GM18867 (cell line): ENCODE measurements at regions not wholly inside any gene's neighbourhood (a gene's known extent, or its start where the extent isn't known, plus 50 kb on each side); places are given as distances from the start of the nearest gene placed in this dataset.

Experiments used
- ATAC-seq: cut with Tn5 transposase; IDR thresholded peaks from one replicate; pipeline ENCODE4 v1.9.1; 2021; ENCODE audit warnings: mild to moderate bottlenecking, moderate library complexity; ENCODE audit not compliant: unreplicated experiment

DNA sequence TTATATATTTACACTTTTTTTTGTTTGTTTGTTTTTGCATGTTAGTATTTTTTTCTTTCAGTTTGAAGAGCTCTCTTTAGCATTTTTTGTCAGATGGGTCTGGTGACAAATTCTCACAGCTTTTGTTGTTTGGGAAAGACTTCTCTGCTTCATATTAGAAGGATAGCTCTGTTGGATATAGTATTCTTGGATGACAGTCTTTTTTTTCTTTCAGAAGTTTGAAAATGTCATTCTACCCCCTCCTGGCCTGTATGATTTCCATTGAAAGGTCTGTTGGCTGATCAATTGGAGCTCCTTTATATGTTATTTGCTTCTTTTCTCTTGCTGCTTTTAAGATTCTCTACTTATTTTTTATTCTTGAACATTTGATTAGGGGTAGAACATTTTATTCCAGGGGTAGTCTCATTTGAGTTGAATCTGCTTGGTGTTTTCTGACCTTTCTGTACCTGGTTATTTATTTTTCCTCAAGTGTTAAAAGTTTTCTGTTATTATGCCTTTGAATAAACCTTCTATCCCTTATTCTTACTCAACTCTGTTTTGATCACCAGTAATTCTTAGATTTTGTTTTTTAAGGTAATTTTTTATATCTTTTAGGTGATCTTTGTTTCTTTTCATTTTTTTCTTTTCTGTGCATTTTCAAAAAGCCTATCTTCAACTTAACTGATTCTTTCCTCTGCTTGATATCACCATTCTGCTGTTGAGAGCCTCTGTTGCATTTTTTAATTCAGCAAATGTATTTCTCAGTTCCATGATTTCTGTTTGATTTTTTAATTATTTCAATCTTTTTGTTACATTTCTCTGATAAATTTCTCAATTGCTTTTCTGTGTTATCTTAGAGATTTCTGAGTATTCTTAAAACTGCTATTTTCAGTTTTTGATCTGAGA, 176.8 kb upstream of the ECI2 start:
- ATAC-seq = no peak

DNA sequence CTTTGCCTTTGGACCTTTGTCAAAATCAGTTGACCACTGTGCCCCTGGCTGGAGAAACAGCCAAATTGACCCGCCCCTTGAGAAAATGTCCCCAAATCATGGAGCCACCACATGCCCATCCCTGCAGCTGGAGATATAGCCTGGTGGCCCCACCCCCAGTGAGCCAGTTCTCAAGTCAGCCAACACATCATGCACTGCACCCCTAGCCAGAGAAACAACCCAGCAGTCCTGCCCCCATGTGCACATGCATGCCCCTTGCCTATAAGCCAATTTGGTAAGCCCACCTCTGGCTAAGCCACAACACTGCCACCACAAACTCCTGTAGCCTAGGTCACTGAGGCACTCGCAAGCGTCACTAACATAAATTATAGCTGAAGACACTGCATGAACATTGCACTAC, 174.2 kb upstream of the ECI2 start:
- ATAC-seq = no peak

DNA sequence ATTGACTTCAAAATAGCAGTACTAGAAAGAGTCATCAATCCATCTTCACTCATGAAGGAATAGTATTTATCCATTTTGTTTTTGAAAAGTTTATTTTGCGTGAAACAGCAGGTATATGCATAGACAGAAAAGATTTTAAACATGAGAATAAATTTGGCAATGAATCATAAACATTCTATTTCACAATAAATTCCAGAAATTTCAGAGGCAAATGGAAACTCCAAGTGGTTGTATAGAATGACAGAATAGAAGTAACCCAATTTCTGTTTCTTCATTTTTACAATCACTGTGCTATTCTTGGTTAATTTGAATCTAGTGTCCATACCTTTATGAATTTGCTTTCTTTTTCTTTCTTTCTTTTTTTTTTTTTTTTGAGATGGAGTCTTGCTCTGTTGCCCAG, 173.0 kb upstream of the ECI2 start:
- no peak for ATAC-seq

DNA sequence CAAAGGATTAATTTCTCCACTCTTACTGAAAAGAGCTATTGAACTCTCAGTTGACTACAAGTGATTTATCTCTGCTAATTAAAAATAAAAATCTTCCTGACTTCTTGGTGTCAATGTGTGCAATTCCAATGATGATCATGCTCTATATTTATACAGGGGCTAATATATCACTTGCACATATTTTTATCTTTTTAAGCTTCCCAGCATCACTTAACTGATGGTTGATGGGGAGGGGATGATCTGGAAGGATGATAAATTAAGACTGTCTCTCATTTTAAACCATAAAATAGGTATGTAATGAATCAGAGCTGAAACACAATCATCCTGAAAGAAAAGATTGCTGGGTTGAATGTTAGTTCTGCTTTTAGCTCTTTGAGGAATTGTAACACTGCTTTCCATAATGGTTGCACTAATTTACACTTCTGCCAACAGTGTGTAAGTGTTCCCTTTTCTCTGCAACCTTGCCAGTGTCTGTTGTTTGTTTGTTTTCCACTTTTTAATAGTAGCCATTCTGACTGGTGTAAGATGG, 169.6 kb upstream of the ECI2 start:
- ATAC-seq = no peak

DNA sequence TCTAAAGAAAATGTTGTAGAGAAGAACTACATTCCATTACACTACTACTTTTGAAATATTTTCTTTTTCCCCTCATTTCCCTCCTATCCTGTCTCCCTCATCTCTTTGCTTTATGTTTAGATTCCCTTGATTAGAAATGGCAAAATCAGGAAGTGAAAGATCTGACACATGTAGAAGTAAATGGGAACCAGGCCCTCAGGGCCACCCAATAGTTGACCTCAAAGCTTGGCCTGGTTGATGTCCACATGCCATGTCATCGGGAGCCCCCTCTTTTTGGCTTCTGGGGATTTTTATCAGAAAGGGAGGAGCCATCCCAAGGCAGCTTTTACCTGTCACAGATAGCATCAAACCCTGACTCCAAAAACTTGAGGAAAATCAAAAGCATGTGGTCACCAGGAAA, 168.3 kb upstream of the ECI2 start:
- no peak for ATAC-seq

DNA sequence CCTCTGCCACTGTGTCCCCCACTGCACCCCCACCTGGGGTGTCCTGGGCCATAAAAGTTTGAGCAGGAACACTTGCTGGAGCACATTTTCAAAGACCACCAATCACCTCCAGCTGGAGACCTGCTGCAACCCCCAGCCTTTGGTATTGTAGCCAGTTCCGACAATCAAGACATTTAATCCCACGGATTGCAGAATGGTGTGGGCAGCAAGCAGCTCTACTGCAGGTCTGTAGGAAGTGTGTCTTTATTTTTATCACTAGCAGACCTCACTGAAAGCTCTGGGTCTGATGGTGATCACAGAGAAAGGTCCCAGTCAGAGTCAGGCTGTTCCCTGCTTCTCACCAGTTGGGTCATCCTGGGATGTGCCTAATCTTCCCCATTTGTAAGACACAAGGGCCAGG, 167.1 kb upstream of the ECI2 start:
- no peak for ATAC-seq

DNA sequence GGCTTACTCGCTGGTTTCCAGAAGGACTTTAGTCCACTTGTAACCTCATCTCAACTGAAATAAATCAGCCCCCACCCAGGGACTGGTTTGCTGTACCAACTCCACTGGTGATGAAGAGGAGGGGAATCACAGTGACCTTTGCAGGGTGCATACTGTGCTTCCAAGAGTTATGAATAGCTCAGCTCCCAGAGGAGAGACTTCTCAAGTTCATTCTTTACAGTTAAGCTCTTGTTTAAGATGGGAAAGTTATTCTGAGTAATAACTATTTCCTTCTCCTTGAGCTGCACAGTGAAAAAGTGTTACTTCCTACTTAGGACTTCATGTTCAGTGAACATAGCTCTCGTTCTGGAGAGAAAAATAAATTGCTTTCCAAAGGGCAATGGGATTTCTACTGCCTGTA, 166.5 kb upstream of the ECI2 start:
- no peak for ATAC-seq

DNA sequence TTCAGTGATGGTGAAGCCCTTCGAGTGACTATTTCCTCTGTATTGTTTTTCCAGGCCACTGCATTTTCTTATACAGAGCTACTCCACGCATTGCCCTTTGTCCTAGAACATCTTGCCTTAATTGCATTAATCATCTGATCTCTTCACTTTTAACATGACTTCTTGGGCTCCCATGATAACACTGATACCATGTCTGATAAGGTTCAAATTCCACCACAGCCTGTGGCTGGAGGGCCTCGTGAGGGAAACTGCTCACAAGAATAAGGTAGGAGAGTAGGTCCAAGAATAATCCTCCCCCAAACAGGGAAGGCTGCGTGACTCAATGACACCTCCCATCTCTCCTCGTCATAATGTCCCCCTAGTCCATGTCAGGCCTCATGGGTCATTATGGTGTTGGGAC, 165.5 kb upstream of the ECI2 start:
- no peak for ATAC-seq

DNA sequence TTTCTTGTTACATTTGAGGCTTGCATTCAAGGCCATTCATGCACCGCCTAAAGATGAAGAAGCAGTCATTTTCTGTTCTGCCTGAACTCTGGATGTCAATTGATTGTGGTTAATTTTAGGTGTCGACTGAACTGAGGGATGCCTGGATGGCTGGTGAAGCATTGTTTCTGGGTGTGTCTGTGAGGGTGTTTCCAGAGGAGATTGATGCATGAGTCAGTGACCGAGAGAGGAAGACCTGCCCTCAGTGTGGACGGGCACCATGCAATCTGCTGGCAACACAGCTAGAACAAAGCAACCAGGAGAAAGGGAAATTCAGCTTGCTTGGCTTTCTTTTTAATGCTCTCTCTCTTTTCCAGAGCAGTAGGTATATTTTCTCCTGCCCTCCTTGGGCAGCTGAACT, 164.1 kb upstream of the ECI2 start:
- ATAC-seq = no peak

DNA sequence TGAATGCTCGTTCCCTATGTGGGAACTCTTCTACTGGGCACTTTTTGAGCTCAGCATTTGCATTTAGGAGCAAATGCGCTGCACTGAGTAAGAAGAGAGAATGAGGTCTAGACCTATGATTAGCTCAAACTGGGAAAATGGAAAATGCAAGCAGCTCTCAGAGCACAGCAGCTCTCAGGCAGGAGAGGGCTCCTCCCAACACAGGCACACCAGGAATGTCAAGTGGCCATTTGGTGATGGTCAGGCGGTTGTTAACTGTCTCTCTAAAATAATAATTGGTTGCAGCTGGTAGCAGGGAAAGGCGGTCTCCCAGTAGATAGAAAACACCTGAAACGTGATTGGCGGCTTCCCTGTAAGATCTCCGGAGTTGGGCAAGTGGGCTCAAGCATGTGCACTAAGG, 162.0 kb upstream of the ECI2 start:
- no peak for ATAC-seq

DNA sequence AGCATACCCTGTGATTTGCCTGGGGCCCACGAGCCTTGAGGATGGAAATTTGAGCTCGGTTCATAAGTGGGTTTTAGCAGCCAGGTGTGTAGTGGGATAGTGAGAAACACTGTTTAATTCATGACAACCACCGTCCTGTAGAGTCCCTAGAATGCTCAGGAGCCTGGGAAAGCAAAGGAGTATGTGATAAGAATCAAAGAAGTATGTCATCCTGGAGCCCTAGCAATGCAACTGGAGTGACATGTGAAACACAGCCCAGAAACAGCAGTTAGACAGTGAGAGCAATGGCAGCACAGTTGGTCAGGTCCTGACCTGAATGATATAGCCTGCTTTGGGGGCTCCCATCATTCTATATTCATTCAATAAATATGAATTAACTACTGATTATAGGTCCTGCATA, 161.2 kb upstream of the ECI2 start:
- no peak for ATAC-seq

DNA sequence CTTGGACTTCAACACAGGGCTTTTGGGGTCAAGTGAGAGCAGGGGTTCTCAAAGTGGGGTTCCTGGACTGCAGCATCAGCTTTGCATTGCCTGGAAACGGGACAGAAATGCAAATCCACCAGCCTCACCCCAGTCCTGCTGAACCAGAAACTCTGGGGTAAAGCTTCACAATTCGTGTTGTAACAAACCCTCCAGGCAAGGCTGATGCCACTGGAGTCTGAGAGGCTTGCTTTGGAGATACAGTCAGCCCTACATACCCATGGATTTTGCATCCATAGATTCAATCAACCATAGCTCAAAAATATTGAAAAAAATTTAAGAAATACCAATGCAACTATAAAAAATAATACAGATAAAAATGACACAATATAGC, 160.4 kb upstream of the ECI2 start:
- no peak for ATAC-seq

DNA sequence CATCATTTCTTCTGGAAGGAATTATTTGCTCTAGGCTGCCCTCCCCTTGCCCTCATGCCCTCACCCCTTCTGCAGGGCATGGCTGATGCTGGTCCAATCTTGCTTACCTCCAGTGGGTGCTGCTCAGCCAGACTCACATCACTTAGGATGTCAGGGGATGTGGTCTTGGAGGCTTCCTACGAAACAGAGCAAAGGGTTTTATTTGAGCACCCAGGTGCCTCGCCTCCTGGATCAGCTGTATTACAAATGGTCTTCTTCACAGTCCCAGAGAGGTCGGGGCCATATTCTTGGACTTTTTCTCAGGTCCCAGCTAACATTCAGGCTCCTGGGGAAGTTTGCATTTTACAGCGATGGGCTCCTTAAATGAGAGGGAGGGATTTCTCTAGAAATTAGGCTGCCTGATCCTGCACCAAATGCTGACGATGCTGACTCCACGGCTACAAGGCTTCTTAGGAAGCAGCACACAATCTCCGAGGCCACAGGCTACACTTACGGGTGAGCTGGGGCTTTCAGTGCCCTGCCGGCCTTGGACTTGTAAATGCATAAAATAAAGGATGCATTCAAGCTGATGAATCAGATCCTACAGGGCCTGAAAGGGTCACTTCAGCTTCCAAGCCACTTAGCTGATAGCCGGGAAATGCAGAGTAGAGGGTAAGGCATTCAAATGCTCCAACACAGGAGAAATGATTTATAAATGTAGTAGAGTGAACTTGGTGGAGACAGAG, 159.8 kb upstream of the ECI2 start:
- ATAC-seq = no peak

DNA sequence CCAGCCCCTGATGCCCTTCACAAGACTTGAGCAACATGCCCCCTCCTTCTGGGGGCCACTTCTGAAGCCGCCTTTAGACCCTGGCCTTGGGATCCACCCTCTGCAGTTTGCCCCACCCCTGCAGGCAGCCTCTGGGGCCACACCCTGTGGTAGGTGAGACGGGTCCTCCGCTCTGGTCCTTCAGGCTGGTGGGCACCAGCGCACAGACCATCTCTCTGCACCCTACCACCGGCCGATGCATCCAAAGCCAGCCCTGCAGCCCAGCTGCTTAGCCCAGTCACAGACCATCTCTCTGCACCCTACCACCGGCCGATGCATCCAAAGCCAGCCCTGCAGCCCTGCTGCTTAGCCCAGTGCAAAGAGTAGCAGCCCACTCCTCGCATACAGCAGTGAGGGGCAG, 159.3 kb upstream of the ECI2 start:
- ATAC-seq = no peak

DNA sequence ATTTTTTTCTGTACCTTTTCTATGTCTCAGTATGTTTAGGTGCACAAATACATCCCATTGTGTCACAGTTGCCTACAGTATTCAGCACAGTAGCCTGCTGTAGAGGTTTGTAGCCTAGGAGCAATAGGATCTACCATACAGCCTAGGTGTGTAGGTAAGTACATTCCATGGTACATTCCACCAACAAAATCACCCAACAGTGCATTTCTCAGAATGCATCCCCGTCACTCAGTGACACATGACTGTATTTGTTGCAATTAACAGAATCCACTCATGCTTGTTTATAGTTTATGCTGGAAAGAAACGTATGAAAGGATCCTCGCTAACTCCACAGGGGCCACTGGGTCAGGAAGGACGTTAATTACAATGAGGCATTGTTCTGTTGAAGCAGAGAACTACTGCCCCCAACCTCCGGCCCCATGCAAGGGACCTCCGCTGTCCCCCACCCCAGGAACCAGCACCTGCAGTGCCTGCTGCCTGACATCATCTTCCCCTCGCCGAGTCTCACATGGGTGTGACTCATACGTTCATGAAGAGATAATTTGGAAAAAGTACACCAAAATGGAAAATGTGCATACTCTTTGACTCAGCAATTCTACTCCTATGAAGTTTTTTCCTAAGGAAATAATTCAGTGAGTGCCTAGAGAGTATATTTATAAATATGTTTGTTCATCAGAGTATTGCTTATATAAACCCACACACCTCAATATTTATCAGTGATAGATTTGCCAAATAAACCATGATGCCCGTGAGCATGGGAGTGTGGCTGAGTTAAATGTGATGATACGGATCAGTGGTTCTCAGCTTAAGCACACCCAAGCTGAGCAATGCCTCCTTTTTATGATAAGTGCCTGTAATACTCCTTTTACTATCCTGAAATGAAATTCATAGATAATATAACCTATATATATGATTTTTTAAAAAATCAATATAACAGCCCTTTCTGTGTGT, 156.4 kb upstream of the ECI2 start:
- no peak for ATAC-seq

DNA sequence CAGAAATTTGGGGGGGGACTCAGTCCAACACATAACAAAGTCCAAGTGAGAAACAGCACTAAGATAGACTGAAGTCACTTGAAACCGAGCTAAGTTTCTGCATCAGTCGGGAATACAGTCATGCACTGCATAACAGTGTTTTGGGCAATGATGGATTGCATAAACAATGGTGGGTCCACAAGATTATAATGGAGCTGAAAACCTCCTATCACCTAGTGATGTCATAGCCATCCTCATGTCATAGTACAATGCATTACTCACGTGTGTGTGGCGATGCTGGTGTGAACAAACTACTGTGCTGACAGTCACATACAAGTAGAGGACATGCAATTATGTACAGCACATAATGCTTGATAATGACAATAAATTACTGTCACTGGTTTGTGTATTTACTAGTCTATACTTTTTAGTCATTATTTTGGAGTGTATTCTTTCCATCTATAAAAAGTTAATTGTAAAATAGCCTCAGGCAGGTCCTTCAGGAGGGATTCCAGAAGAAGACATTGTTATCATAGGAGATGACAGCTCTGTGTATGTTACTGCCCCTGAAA, 154.5 kb upstream of the ECI2 start:
- no peak for ATAC-seq

DNA sequence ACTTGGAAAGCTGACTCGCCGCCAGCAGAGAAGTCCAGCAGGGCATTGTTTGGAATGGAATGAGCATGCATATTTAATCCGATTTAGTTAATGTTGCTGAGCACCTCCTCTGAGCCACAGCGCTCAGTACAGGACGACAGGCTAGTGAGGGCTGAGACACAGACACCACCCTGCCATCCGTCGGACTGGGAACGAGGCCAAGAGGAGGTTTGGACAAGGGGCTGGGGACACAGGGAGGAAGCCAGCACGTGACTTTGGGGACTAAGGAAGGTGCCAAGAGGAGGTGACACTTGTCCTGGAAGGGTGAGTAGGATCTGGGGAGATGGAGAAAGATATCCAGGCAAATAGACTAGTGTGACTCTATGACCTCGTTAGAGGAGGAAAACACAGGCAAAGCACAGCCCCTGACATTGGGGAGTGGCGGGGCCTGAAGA, 152.5 kb upstream of the ECI2 start:
- ATAC-seq = no peak

DNA sequence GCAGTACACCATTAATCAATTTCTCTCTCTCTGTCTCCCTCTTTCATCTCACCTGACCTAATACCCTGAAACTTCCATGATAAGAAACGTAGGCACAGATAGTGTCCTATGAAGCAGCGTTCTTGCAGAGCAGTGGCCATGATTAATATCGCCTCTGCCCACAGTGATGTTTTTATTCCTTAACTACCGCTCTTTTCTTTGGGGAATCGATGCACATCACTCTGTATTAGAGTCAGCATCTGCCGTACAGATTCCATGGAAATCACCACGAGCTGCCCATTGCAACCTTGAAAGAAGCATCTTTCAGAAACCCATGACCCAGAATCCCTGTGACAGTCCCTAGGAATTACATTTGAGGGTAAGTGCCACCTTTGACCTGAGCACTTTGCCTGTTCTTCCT, 152.0 kb upstream of the ECI2 start:
- no peak for ATAC-seq

DNA sequence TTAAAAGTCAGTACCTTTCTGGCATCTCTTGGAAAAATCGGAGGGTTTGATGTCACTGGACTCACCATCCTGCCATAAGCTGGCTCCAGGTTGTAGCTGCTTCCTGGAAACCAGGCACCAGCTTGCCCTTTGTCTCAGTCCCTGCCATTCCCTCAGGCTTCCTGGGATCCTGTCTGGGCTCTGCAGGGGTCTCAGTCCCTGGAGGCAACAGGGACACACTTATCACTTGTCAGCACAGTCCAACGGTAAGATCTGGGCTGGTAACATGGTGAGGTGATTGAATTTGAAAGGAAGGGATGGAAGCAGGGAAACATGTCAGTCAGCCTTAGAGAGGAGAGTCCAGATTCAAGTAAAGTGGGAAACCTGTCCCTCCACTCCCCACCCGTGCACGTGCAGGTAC, 147.6 kb upstream of the ECI2 start:
- no peak for ATAC-seq

DNA sequence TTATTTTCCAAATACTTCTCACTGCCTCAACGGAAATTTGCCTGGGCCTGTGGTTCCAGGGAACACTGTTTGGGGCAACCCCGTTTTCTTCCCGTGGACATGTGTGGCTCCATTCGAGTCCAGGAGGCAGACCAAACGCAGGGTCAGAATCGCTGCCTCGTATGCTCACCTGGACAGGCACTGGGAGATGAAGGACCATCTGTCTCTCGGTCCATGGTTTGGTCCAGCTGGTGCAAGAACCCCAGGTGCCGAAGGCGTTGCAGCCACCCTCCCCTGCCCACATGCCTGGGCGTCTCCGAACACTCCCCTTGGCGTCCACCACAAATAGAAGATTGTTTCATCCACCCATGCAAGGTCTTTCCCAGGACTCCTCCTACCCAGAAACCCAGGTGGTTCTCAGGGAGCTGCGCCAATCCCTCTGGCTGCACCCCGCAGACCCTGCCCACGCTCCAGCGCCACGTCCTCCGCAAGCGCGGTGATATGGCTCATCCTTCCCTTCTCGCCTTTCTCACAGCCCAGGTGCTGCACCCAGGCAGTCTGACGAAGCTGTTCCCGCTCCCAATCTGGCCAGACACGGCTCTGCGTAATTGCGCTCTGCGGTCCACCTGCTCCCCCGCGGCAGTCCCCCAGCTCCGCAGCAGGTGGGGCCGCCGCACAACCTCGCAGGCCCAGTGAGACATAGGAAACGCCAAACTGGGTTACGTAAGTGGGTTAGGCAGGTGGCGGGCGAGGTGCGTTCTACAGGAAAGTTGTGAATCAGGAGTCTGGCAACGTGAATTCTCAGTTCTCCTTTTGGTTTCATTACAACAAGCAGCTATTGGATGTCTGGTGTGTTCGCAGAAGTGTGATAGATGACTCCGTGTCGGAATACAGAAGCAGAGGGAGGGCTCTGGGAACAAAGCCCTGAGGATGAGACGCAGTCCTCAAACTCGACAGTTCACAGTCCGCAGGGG, 146.2 kb upstream of the ECI2 start:
- peak; percentile 53 for ATAC-seq
